Esophagus squamous epithelium (tissue), 4 donors: ENCODE measurements at regions not wholly inside any gene's neighbourhood (a gene's known extent, or its start where the extent isn't known, plus 50 kb on each side); places are given as distances from the start of the nearest gene placed in this dataset.

Source experiments
- CTCF ChIP-seq, 6 experiments: fragments of 450-650 bp in 4 of 6; fragments of 200-600 bp in 2 of 6; sonication (generic) in 2 of 6; IDR thresholded peaks; one replicate each; pipeline ENCODE4 v1.5.1; 2016 to 2019; ENCODE audit warnings: antibody characterized with exemption in 6 of 6, mild to moderate bottlenecking in 4 of 6, moderate library complexity in 4 of 6
- POLR2A ChIP-seq, 4 donors: fragments of 450-650 bp; IDR thresholded peaks; one replicate each; pipeline ENCODE4 v1.6.1; 2017; ENCODE audit warnings: antibody characterized with exemption in 4 of 4, mild to moderate bottlenecking in 4 of 4, moderate library complexity in 3 of 4

- TF ChIP-seq CTCF (IDR thresholded peaks at IDR 0.05) = no peak
- TF ChIP-seq POLR2A (IDR thresholded peaks at IDR 0.05) = no peak
Measured at GRCh38 chr5:125992050-125992449, 431.2 kb upstream of the GRAMD2B start.
